Stomach (tissue), 8 donors: ENCODE measurements at regions not wholly inside any gene's neighbourhood (a gene's known extent, or its start where the extent isn't known, plus 50 kb on each side); places are given as distances from the start of the nearest gene placed in this dataset.

Experiments used
- DNase-seq, 2 donors: peaks; one replicate each; pipeline versions ENCODE4 v3.0.0 to v3.0.0-alpha.2; 2013 to 2019
- H3K27ac ChIP-seq, 5 donors: fragments of 200-600 bp in 4 of 5; sonication (generic) in 4 of 5; one replicate each; pipeline ENCODE4 v1.5.1; 2013 to 2019; ENCODE audit warnings: mild to moderate bottlenecking in 1 of 5, moderate library complexity in 1 of 5
- H3K27me3 ChIP-seq, 3 donors: fragments of 200-600 bp; sonication (generic); one replicate each; pipeline ENCODE4 v1.5.1; 2017 to 2019; ENCODE audit warnings: mixed run types in 1 of 3
- H3K36me3 ChIP-seq, 4 donors: fragments of 200-600 bp; sonication (generic); 1 replicate in 3 of 4; 2 replicates in 1 of 4; pipeline ENCODE4 v1.5.1; 2016 to 2019
- H3K4me1 ChIP-seq, 4 donors: fragments of 200-600 bp; sonication (generic); one replicate each; pipeline ENCODE4 v1.5.1; 2016 to 2019
- H3K4me3 ChIP-seq, 4 donors: fragments of 200-600 bp; sonication (generic) in 3 of 4; one replicate each; pipeline ENCODE4 v1.5.1; 2016 to 2019; ENCODE audit warnings: mild to moderate bottlenecking in 1 of 4
- H3K9me3 ChIP-seq, 4 donors: fragments of 200-600 bp; sonication (generic); one replicate each; pipeline ENCODE4 v1.5.1; 2016 to 2019
- EP300 ChIP-seq: sonication (generic); formaldehyde crosslinking; IDR thresholded peaks from one replicate; pipeline ENCODE4 v1.6.1; 2017; ENCODE audit warnings: antibody characterized with exemption
- POLR2A ChIP-seq, 4 donors: fragments of 450-650 bp; IDR thresholded peaks; one replicate each; pipeline ENCODE4 v1.6.1; 2016; ENCODE audit warnings: antibody characterized with exemption in 4 of 4, control low read depth in 2 of 4, mild to moderate bottlenecking in 1 of 4, moderate library complexity in 1 of 4
- POLR2AphosphoS5 ChIP-seq, 3 donors: sonication (generic); formaldehyde crosslinking; IDR thresholded peaks; one replicate each; pipeline ENCODE4 v1.6.1; 2016; ENCODE audit warnings: antibody characterized with exemption in 3 of 3
- WGBS, 5 donors: extraction: QIAGEN DNeasy Blood & Tissue Kit in 3 of 5; methylation state at CpG; one replicate each; pipeline versions ENCODE4 v1.1.5 to v1.1.7; 2013 to 2018; 5-methylcytosine and 5-hydroxymethylcytosine counted together
- intact Hi-C: fragments of 100-400 bp; cut with DNase I; formaldehyde crosslinking; loops from one replicate; pipeline ENCODE4 v1.15.1; 2023; ENCODE audit warnings: low total_unique reads
- TF ChIP-seq, protein P1 (sequence below), 7 experiments: fragments of 450-650 bp in 4 of 7; fragments of 200-600 bp in 3 of 7; sonication (generic) in 3 of 7; IDR thresholded peaks; one replicate each; pipeline ENCODE4 v1.5.1; 2016 to 2019; ENCODE audit warnings: antibody characterized with exemption in 7 of 7, control low read depth in 2 of 7, mild to moderate bottlenecking in 1 of 7
- donor health status: healthy with polysubstance abuse.
- donor health status: Bipolar disorder and iron deficiency.
- donor health status: healthy.

DNA sequence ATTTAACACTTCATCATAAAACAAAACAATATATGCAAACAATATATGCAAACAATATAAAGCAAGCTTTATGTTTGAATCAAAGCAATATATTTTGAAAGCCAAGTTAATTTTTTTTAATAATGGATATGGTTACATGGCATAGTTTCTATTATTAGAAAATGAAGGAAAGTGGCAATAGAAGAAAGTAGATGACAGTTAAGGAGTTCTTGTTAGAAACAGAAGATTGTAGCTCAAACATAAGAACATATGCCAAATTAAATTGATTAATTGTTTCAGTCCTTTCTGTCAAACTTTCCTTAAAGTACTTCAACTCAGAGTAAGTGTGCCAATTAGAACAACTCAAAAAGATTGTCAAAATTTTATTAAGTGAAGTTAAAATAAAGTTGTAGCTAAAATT lies 1248.3 kb downstream of the SLC16A7 start:
- H3K4me3 ChIP-seq = no peak overlapping the region
- no peak for TF ChIP-seq EP300
- no peak for TF ChIP-seq POLR2A (IDR thresholded peaks at IDR 0.05)
- no peak for TF ChIP-seq POLR2AphosphoS5 (IDR thresholded peaks at IDR 0.05)
- TF ChIP-seq, protein P1, sequence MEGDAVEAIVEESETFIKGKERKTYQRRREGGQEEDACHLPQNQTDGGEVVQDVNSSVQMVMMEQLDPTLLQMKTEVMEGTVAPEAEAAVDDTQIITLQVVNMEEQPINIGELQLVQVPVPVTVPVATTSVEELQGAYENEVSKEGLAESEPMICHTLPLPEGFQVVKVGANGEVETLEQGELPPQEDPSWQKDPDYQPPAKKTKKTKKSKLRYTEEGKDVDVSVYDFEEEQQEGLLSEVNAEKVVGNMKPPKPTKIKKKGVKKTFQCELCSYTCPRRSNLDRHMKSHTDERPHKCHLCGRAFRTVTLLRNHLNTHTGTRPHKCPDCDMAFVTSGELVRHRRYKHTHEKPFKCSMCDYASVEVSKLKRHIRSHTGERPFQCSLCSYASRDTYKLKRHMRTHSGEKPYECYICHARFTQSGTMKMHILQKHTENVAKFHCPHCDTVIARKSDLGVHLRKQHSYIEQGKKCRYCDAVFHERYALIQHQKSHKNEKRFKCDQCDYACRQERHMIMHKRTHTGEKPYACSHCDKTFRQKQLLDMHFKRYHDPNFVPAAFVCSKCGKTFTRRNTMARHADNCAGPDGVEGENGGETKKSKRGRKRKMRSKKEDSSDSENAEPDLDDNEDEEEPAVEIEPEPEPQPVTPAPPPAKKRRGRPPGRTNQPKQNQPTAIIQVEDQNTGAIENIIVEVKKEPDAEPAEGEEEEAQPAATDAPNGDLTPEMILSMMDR (IDR thresholded peaks at IDR 0.05) = no peak
- no peaks in the 10 kb centered on the region for H3K27me3 ChIP-seq
- DNase-seq = no peak
- intact Hi-C loops = no loop called here
- no peaks in the 10 kb centered on the region for H3K4me1 ChIP-seq
- H3K9me3 ChIP-seq = no peaks in the 10 kb centered on the region
- no peaks in the 10 kb centered on the region for H3K36me3 ChIP-seq
- H3K27ac ChIP-seq = no peak overlapping the region

DNA sequence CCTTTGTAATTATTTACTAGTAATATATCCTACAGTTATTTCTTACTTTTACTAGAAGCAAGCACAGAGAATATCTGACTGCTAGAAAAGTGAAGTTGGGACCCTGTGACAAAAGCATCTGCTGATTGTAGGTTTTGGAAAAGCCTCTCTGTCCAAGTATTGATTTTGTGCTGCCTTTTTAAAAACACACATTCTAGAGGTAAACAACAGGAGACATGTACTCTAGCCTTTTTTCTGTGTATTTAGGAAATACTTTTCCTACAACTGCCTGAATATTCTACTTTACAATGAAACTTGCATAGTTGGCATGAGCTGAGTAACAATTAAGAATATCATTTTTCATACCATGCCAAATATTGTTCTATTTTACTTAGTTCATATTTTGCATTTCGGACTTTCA lies 1249.0 kb downstream of the SLC16A7 start:
- no peaks in the 10 kb centered on the region for H3K9me3 ChIP-seq
- intact Hi-C loops = no loop called here
- H3K27ac ChIP-seq = no peak overlapping the region
- H3K4me1 ChIP-seq = no peaks in the 10 kb centered on the region
- H3K36me3 ChIP-seq = no peaks in the 10 kb centered on the region
- no peak for TF ChIP-seq POLR2A (IDR thresholded peaks at IDR 0.05)
- no peak for TF ChIP-seq POLR2AphosphoS5 (IDR thresholded peaks at IDR 0.05)
- no peak for TF ChIP-seq EP300
- TF ChIP-seq, protein P1 (IDR thresholded peaks at IDR 0.05) = no peak
- no peaks in the 10 kb centered on the region for H3K27me3 ChIP-seq
- DNase-seq = no peak
- H3K4me3 ChIP-seq = no peak overlapping the region
- 71 to 89% (median 88%) methylated on average over 1 of the region's 1 CpG for WGBS, 5 donors

DNA sequence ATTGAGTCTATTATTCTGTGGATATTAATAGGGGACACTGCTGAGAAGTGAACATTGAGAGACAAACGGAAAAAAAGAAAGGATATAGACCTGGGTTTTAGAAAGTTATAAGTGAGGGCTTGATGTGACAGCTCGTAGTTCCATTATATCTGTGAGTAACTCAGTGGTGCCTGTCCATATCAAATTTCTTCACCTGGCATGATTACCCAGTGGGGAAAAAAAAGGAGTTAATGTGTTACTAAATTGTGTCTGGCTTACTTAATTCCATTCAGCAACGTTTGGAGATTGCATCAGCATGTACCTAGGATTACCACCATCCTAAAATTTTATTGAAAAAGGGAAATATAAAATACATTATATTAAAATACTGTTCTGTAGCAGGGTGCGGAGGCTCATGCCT lies 1249.9 kb downstream of the SLC16A7 start:
- no peak for DNase-seq
- no peaks in the 10 kb centered on the region for H3K4me1 ChIP-seq
- no peak overlapping the region for H3K27ac ChIP-seq
- intact Hi-C loops = no loop called here
- no peak overlapping the region for H3K4me3 ChIP-seq
- no peaks in the 10 kb centered on the region for H3K36me3 ChIP-seq
- no peaks in the 10 kb centered on the region for H3K27me3 ChIP-seq
- TF ChIP-seq POLR2A (IDR thresholded peaks at IDR 0.05) = no peak
- no peak for TF ChIP-seq POLR2AphosphoS5 (IDR thresholded peaks at IDR 0.05)
- TF ChIP-seq, protein P1 (IDR thresholded peaks at IDR 0.05) = no peak
- TF ChIP-seq EP300 = no peak
- WGBS, 5 donors = 58 to 68% (median 63%) methylated on average over 4 of the region's 4 CpGs
- no peaks in the 10 kb centered on the region for H3K9me3 ChIP-seq

DNA sequence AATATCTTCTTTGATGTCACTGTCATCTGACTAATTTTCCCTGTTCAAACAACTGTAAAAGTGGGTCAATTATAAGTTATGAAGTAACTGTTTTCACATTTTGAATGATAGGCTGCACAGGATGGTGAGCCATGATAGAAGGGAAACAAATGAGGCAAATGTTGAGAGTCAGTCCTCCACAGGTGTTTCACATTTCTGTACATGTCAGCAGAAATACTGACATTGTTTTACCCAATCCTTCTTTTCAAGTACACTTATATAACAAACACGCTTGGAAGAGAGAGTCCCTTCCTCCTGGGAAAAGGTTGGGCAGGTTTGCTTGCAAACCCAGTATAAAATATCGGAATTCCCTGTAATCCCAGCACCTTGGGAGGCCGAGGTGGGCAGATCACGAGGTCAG lies 1251.5 kb downstream of the SLC16A7 start:
- H3K9me3 ChIP-seq = no peaks in the 10 kb centered on the region
- no peak overlapping the region for H3K4me3 ChIP-seq
- TF ChIP-seq EP300 (no peak), POLR2A (IDR thresholded peaks at IDR 0.05) (no peak), POLR2AphosphoS5 (IDR thresholded peaks at IDR 0.05) (no peak)
- TF ChIP-seq, protein P1 (IDR thresholded peaks at IDR 0.05) = no peak
- H3K27me3 ChIP-seq = no peaks in the 10 kb centered on the region
- 64 to 76% (median 71%) methylated on average over 4 of the region's 4 CpGs for WGBS, 5 donors
- no peaks in the 10 kb centered on the region for H3K36me3 ChIP-seq
- H3K27ac ChIP-seq = no peak overlapping the region
- no peak for DNase-seq
- no peaks in the 10 kb centered on the region for H3K4me1 ChIP-seq
- intact Hi-C loops = no loop called here
